NB4 (cell line): ENCODE measurements at regions not wholly inside any gene's neighbourhood (a gene's known extent, or its start where the extent isn't known, plus 50 kb on each side); places are given as distances from the start of the nearest gene placed in this dataset.

Experiments
- DNase-seq: peaks from one replicate; pipeline ENCODE4 v3.0.0; 2010; ENCODE audit warnings: low read depth
- H3K4me3 ChIP-seq: one replicate; pipeline ENCODE4 v1.5.1; 2011; ENCODE audit warnings: mild to moderate bottlenecking, low read depth, low read length, moderate library complexity
- CTCF ChIP-seq: IDR thresholded peaks from one replicate; pipeline ENCODE4 v1.5.1; 2012; ENCODE audit warnings: low read depth, low read length
- MAX ChIP-seq: IDR thresholded peaks from 2 replicates; pipeline ENCODE4 v1.6.1; 2011; ENCODE audit warnings: low read depth, low read length
- MYC ChIP-seq: IDR thresholded peaks from 2 replicates; pipeline ENCODE4 v1.6.1; 2011; ENCODE audit warnings: low read depth, low read length
- POLR2A ChIP-seq: IDR thresholded peaks from 2 replicates; pipeline ENCODE4 v1.6.1; 2011; ENCODE audit warnings: mild to moderate bottlenecking; ENCODE audit not compliant: insufficient read length; ENCODE audit errors: extremely low read depth

DNA sequence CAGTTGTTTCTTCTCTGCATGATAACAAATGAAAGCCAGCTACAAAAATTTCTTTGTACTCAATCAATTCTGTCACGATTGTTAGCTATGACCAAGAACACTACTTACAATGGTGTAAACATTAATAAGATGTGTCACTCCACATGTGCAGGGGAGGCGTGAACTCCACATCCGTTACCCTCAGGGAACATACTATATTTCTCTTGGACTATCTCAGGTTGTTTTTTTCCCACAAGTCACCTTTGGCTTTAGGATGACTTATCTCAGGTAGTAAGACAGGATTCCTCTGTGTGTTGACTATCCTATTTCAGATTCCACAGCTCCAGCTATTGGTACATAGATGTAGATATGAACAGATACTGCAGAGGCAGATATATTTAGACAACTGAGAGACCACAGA, 423.3 kb upstream of the GRM7 start:
- no peak for DNase-seq
- TF ChIP-seq POLR2A (no peak), MYC (no peak), CTCF (no peak), MAX (no peak)
- H3K4me3 ChIP-seq, result no peak overlapping the region

DNA sequence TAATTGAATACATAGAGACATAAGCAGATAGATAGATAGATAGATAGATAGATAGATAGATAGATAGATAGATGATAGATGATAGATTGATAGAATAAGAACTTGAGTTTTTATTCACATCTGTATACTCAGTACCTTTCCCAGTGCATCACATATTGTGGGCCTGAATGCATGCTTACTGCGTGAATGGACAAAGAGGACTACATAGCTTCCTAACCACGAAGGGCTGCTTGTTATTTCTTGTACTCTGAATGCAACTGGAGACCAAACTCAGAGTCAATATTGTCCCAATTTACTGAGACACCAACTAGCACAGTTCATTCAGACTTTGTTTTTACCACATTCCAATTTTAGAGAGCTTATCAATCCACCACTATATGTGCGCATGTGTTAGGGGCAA, 422.9 kb upstream of the GRM7 start:
- no peak for DNase-seq
- H3K4me3 ChIP-seq, result no peak overlapping the region
- no peak for TF ChIP-seq MAX
- TF ChIP-seq POLR2A, result no peak
- TF ChIP-seq CTCF, result no peak
- TF ChIP-seq MYC, result no peak

DNA sequence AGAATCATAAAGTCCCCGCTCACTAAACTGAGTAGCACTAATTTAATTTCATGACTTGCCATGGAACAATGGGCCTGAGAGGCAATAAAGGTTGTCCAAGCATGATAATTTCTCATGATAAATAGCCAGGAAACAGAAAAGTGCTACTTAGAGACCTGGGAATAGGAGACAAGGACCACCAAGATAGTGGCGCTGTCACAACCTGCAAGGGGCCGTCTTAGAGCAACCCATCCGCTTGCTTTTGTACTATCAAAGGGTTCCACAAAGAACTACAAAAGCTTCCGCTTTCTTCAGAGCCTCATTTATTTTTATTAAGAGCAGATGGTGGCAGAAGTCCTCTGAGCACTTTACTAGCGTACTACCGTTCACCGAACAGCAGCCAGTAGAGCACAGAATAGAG, 421.7 kb upstream of the GRM7 start:
- no peak overlapping the region for H3K4me3 ChIP-seq
- TF ChIP-seq CTCF (no peak), POLR2A (no peak), MAX (no peak), MYC (no peak)
- DNase-seq, result no peak

- TF ChIP-seq MYC, result no peak
- TF ChIP-seq POLR2A, result no peak
- TF ChIP-seq CTCF, result no peak
- no peak for TF ChIP-seq MAX
- no peak for DNase-seq
- no peak overlapping the region for H3K4me3 ChIP-seq
Measured at GRCh38 chr3:6439824-6440223, 421.1 kb upstream of the GRM7 start.

DNA sequence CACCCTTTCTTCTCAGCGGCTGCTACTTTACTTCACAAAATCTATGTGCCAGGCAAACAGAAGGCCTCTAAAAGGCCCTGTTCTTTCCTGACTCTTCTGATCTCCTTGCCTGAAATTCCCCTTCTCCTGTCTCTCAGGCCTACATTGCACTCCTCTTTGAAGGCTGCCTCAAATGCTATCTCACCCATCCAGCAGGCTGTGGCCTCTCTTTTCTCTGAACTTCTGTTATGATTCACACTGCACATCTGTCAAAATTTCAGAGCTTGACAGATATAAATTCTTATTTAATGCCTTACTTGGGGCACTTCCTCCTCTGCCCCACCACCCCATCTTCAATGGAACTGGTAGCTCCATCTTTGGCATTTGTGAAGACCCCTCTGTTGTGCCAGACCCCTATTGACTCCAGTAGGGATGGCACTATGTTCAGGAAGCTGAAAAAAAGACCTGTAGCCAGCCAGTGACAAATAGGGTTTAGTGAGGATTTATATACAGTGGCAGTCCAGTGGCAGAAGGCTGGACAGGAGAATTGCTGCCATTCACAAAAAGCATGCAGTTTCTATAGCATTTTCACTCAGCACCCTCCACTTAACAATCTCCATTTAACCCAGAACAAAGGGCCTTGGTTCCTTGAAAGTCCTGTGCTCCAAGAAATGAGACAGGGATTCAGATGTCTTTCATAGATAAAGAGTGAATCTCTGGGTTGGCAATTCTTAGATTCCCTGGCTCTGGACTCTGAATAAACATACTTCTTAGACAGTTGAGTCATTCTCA, 415.8 kb upstream of the GRM7 start:
- TF ChIP-seq CTCF (no peak), POLR2A (no peak), MYC (no peak), MAX (no peak)
- DNase-seq, result no peak
- no peak overlapping the region for H3K4me3 ChIP-seq
